ENCODE measurements at regions not wholly inside any gene's neighbourhood (a gene's known extent, or its start where the extent isn't known, plus 50 kb on each side); places are given as distances from the start of the nearest gene placed in this dataset.
"Not testable (repeated sequence)": the region's sequence is repeated elsewhere in the genome, so short reads cannot be mapped to it uniquely, and the experiment has no call there.

DNA sequence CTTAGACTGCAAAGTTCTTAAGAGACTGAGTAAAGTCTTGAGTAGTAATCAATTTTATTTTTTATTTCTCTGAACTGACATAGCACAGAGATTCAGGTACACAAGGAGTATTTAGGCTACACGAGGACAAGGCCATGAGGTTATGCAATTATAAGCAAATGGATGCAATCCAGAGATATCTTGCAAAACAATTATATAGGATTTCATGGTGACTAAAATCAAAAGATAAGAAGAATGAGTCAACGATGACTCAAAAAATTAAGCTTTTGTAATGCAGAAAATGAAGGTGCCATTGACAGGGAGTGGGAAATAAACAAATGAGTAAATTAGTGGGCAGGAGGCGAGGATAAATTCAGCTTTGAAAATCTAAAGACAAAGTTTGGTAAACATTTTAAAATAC is 66.7 kb upstream of the MYO3A start:
- no peak for DNase-seq (ENCODE audit: low spot score)

DNA sequence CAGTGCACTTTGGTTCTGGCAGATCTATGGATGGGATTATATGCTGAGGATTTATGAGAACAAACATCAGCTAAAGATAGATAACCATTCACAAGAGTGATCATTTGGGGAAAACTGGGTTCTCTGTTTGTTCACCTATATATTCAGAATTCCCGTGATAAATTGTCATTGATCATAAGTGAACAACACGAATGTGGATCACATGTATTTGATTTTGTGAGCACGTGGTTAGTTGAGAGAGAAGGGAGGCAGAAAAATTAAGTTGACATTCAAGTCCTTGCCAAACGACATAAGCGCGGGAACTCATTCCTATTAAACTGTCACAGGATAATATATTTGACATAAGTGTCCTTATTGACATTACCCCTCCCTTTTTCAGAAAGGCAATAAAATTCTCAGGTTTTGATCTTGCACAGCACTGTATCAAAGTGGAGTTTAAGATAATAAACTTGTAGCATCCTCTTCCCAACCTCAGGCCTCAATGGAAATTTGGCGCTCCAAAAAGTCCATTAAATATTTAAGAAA is 64.9 kb upstream of the MYO3A start:
- DNase-seq (ENCODE audit: low spot score) = no peak

DNA sequence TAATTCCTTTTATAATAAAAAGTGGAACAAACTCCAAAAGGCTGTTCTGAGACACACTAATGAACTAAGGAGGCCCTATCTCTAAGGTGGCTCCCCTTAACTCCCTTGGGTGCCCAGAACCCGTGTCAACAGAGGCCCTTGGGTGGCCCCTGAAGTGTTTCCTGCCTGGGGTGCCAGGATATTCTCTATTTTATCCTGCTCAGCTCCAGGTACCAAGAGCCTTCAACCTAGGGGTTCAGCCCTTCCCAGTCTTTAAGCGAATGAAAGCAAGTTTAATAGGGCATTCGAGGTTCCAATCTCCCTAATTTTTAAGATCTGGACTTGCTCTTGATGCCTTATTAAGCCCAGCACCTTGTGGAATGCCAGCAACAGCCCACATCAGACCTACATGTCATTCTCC is 64.4 kb upstream of the MYO3A start:
- no peak for DNase-seq (ENCODE audit: low spot score)

DNA sequence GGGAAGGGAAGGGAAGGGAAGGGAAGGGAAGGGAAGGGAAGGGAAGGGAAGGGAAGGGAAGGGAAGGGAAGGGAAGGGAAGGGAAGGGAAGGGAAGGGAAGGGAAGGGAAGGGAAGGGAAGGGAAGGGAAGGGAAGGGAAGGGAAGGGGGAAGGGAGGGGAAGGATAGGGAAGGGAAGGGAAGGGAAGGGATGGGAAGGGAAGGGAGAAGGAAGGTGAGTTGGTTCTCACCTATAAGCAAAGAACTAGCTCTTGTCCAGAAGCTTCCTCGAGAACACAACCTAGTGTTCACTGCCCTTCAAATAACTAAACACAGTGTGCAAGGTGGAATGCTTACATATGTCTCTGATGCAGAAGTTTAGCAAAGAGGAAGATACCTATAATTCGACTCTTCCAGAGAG is 59.6 kb upstream of the MYO3A start:
- not testable (repeated sequence) for DNase-seq (ENCODE audit: low spot score)

DNA sequence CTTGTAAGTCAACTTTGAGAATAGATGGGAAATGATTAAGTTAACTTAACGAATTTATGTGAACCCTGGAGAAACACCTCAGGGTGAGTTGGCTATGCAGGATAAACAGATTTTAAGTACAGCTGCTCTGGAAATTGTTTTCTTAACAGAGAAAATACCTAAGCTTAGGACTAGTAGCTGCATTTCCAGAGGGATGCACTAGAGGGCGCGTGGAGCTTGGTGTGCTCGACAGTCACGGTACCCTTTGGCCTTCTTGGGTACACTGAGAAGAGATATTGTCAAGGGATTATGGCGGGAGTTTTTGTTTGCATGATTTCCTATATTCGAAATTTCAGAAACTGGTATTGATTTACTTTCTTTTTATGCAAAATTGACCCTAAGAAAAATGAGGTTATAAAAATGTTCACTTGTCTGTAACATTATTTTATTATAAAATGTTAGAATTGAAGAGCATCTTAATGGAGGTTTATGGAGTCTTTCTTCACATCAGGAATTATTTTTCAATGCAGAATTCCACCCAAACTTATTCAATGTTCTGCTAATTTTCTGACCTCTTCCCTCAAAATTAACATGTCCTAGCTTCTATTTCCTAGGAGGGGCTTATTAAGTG is 58.4 kb upstream of the MYO3A start:
- peak; percentile 64 for DNase-seq (ENCODE audit: low spot score)

DNA sequence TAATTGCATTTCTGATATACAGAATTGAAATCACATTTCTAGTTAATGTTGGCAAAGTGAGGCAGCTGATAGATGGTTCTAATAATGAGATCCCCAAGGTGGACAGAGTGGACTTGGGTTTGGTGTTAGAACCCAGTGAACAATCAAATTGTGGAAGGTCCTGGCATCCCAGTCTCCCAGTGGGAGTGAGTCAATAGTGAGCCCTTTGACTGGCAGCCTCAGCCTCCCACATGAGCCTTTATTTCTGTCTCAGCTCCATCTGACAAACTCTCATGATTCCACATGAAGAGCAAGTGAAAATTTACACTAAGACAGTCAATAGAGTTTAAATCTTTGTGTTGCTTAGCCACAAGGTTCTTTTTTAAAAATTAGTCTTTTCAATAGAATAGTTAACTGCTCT is 56.7 kb upstream of the MYO3A start:
- DNase-seq (ENCODE audit: low spot score) = no peak
